GM12878 (cell line): ENCODE measurements at regions not wholly inside any gene's neighbourhood (a gene's known extent, or its start where the extent isn't known, plus 50 kb on each side); places are given as distances from the start of the nearest gene placed in this dataset.

Experiments
- EGR1 ChIP-seq, 2 experiments: IDR thresholded peaks; 1 replicate in 1 of 2; 2 replicates in 1 of 2; pipeline ENCODE4 v1.6.1; 2011 to 2012; ENCODE audit warnings: low read depth in 2 of 2, low read length in 2 of 2, borderline replicate concordance in 1 of 2, mild to moderate bottlenecking in 1 of 2, moderate library complexity in 1 of 2
- ESRRA ChIP-seq: IDR thresholded peaks from 2 replicates; pipeline ENCODE4 v1.6.1; 2012; ENCODE audit warnings: mild to moderate bottlenecking, low read length, improper control_type of control experiment
- JUND ChIP-seq: IDR thresholded peaks from 2 replicates; pipeline ENCODE4 v1.6.1; 2012; ENCODE audit warnings: low read depth, mild to moderate bottlenecking, low read length, improper control_type of control experiment, moderate library complexity
- RAD21 ChIP-seq: IDR thresholded peaks from 2 replicates; pipeline ENCODE4 v1.6.1; 2011; ENCODE audit warnings: mild to moderate bottlenecking, low read depth, low read length, moderate library complexity; ENCODE audit not compliant: insufficient read depth
- SREBF2 ChIP-seq: IDR thresholded peaks from 2 replicates; pipeline ENCODE4 v1.6.1; 2012; ENCODE audit warnings: mild to moderate bottlenecking, low read length
- SUZ12 ChIP-seq: fragments of 200-600 bp; sonication (generic); IDR thresholded peaks from one replicate; pipeline ENCODE4 v1.6.1; 2018; ENCODE audit warnings: antibody characterized with exemption, mild to moderate bottlenecking; ENCODE audit not compliant: unreplicated experiment
- TF ChIP-seq, protein P1 (sequence below): fragments of 150-350 bp; IDR thresholded peaks from 2 replicates; pipeline ENCODE4 v1.6.1; 2016; ENCODE audit warnings: low read depth, low read length
- TF ChIP-seq, protein P2 (sequence below), 3 experiments: IDR thresholded peaks in 2 of 3; conservative IDR thresholded peaks in 1 of 3; 2 replicates each; pipeline ENCODE4 v1.5.1; 2011; ENCODE audit warnings: low read depth in 3 of 3, low read length in 3 of 3, mild to moderate bottlenecking in 3 of 3, control low read depth in 2 of 3, moderate library complexity in 2 of 3, inconsistent platforms in 1 of 3, mixed read lengths in 1 of 3; ENCODE audit not compliant: control insufficient read depth in 2 of 3, insufficient read depth in 1 of 3; ENCODE audit errors: extremely low read depth in 1 of 3

DNA sequence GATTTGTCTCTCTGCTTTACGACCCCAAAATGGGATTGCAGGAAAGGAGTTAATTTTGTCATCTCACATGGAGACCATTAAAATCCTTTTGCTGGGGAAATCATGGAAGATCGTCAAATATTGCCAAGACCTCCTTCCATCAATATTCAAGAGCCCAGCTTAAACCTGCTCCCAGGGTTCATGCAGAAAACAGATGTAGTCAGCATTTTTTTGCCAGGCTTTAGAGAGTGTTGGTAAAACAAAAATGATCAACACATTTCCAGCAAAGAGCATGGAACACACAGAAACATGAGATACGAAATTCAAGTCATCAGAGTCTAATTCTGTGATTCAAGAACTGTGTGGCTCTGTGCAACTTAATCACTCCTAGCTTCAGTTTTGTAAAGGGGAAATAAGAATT, 118.0 kb upstream of the ATP10A start:
- TF ChIP-seq SREBF2 (no peak), JUND (no peak), ESRRA (no peak), RAD21 (no peak), EGR1 (IDR thresholded peaks at IDR 0.05; ENCODE audit: borderline replicate concordance in 1 of 2, low read depth in 2 of 2, low read length in 2 of 2) (no peak), SUZ12 (no peak)
- TF ChIP-seq, protein P1, sequence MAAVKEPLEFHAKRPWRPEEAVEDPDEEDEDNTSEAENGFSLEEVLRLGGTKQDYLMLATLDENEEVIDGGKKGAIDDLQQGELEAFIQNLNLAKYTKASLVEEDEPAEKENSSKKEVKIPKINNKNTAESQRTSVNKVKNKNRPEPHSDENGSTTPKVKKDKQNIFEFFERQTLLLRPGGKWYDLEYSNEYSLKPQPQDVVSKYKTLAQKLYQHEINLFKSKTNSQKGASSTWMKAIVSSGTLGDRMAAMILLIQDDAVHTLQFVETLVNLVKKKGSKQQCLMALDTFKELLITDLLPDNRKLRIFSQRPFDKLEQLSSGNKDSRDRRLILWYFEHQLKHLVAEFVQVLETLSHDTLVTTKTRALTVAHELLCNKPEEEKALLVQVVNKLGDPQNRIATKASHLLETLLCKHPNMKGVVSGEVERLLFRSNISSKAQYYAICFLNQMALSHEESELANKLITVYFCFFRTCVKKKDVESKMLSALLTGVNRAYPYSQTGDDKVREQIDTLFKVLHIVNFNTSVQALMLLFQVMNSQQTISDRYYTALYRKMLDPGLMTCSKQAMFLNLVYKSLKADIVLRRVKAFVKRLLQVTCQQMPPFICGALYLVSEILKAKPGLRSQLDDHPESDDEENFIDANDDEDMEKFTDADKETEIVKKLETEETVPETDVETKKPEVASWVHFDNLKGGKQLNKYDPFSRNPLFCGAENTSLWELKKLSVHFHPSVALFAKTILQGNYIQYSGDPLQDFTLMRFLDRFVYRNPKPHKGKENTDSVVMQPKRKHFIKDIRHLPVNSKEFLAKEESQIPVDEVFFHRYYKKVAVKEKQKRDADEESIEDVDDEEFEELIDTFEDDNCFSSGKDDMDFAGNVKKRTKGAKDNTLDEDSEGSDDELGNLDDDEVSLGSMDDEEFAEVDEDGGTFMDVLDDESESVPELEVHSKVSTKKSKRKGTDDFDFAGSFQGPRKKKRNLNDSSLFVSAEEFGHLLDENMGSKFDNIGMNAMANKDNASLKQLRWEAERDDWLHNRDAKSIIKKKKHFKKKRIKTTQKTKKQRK = no peak
- TF ChIP-seq, protein P2, sequence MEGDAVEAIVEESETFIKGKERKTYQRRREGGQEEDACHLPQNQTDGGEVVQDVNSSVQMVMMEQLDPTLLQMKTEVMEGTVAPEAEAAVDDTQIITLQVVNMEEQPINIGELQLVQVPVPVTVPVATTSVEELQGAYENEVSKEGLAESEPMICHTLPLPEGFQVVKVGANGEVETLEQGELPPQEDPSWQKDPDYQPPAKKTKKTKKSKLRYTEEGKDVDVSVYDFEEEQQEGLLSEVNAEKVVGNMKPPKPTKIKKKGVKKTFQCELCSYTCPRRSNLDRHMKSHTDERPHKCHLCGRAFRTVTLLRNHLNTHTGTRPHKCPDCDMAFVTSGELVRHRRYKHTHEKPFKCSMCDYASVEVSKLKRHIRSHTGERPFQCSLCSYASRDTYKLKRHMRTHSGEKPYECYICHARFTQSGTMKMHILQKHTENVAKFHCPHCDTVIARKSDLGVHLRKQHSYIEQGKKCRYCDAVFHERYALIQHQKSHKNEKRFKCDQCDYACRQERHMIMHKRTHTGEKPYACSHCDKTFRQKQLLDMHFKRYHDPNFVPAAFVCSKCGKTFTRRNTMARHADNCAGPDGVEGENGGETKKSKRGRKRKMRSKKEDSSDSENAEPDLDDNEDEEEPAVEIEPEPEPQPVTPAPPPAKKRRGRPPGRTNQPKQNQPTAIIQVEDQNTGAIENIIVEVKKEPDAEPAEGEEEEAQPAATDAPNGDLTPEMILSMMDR (IDR thresholded peaks at IDR 0.05 in 2 of 3, conservative IDR thresholded peaks at IDR 0.05 in 1 of 3; ENCODE audit: control insufficient read depth in 2 of 3, extremely low read depth in 1 of 3, insufficient read depth in 1 of 3, low read depth in 3 of 3, low read length in 3 of 3) = no peak
